Activated CD8-positive, alpha-beta memory T cell treated with anti-CD3 and anti-CD28 coated beads for 48 hours (primary cell): ENCODE measurements at regions not wholly inside any gene's neighbourhood (a gene's known extent, or its start where the extent isn't known, plus 50 kb on each side); places are given as distances from the start of the nearest gene placed in this dataset.
"Not testable (repeated sequence)": the region's sequence is repeated elsewhere in the genome, so short reads cannot be mapped to it uniquely, and the experiment has no call there.

Experiments
- DNase-seq, 3 experiments: peaks; one replicate each; pipeline ENCODE4 v3.0.0-alpha.2; 2020; ENCODE audit warnings: low read depth in 2 of 3, low spot score in 2 of 3

DNA sequence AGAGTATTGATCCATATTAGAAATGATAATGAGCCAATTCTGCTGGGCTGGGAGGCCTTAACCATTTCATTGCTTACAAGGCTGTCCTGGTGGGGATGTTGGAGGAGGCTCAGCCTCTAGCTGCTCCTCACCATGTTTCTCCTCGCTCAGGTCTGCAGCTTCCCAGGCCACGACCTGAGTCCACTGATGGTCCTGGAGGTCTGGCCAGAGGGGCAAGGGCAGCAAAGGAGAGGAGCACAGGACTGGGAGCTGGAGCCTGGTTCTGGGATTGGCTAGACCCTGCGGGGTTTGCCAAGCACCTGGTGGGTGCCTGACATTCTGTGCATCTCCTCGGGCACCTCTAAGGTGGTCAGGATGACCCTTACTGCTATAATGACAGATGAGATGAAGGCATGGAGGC, 92.6 kb downstream of the KIF26A start:
- DNase-seq, result no peak

DNA sequence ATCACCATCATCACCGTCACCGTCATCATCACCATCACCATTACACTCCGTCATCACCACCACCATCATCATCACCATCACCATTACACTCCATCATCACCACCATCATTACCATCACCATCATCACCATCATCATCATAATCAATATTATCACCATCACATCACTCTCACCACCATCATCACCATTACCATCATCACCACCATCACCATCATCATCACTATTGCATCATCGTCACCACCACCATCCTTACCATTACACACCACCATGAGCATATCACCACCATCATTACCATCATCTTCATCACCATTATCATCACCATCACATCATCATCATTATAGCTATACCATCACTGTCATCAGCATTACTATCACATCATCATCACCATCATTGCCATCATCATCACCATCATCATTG, 93.7 kb downstream of the KIF26A start:
- no peak for DNase-seq

DNA sequence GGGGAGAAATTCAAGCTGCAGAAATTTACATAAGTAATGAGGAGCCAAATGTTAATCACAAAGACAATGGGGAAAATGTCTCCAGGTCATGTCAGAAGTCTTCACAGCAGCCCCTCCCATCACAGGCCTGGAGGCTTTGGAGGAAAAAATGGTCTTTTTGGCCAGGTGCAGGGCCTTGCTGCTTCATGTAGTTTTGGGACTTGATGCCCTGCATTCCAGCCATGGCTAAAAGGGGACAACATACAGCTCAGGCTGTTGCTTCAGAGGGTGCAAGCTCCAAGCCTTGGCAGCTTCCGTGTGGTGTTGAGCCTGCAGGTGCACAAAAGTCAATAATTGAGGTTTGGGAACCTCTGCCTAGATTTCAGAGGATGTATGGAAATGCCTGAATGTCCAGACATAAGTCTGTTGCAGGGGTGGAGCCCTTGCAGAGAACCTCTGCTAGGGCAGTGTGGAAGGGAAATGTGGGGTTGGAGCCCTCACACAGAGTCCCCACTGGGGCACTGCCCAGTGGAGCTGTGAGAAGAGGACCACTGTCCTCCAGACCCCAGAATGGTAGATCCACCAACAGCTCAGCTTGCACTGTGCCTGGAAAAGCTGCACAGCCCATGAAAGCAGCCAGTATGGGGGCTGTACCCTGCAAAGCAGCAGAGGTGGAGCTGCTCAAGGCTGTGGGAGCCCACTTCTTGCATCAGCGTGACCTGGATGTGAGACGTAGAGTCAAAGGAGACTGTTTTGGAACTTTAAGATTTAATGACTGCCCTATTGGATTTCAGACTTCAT, 95.8 kb downstream of the KIF26A start:
- DNase-seq, result not testable (repeated sequence)

DNA sequence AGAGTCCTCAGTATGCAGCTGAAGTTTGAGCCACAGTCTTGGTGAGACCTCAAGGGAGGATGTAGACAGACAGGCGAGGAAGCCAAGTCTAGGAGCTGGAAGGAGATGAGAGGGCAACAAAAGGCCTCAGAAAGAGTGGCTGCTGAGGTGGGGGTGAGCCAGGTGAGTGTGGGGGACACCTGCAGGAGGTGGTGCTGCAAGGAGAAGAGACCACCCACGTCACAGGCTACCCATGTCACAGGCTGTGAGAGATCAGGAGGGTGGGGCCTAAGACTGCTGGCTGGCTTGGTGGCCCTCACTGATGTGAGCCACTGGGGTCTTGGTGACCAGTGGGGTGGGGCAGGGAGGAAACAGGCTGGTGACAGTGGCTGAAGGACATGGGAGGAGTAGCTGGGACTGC, 97.3 kb downstream of the KIF26A start:
- no peak for DNase-seq

DNA sequence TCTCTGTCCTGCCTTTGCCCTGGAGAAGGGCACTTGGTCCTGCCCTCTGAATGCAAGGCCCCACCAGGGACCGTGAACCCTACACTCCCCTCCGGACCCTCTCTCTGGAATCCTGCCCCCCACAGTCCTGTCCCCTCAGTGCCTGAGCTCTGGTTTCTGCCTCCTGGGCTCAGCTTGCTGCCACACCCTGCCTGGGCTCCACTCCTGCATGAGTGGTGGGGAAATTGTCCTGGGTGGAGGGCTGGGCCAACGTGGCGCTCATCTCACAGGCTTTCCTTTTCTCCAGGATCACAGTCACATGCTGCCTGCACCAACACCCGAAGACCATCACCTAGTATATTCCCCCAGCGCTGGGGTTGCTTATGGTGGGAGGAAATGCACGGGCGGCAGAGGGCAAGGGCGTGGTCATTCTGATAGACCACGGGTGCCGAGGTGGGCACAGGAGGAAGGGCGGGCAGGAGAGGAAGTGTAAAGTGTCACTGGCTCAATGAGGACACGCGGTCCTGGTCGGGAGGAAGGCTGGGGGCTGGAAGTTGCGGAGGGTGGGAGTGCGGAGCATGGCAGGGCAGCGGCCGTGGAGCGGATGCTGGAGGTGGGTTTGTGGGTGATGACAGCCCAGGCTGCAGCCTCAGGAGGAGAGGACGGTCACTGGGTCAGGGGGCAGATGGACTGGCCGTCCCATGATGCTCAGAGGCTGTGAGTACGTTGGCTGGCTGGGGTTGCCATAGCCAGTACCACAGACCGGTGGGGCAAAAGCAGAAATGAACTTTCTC, 99.5 kb downstream of the KIF26A start:
- no peak for DNase-seq

DNA sequence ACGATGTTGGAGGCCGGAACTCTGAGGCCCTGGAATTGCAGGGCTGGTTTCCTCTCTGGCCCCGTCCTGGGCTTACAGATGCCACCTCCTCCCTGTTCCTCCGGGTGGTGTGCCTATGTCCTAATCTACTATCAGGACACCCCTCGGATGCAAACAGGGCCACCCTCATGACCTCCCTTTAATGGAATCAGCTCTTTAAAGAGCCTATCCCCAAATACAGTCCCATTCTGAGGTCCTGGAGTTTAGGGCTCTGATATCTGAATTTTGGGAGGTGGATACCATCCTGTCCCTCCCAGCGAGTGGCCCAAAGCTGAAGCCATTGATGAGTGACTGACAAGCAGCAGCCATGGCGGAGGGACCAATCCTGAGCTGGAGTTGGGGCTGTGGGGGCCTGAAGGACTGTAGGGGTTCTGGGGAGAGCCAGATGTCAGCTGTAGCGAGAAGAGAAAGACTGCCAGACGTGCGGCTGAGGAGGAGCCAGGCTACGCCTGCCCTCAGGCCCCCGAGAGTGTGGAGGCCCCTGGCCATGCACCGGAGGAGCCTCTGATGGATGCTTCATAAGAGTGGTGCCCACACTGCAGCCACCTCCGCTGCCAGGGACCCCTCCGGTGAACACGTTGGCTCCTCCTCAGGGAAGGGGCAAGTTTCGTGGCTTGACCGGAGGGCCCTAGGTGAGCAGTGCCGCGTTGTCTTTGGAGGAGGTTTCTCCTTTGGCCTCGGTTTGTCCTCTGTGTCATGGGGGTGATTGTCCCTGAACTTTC, 100.2 kb downstream of the KIF26A start:
- DNase-seq, result no peak

DNA sequence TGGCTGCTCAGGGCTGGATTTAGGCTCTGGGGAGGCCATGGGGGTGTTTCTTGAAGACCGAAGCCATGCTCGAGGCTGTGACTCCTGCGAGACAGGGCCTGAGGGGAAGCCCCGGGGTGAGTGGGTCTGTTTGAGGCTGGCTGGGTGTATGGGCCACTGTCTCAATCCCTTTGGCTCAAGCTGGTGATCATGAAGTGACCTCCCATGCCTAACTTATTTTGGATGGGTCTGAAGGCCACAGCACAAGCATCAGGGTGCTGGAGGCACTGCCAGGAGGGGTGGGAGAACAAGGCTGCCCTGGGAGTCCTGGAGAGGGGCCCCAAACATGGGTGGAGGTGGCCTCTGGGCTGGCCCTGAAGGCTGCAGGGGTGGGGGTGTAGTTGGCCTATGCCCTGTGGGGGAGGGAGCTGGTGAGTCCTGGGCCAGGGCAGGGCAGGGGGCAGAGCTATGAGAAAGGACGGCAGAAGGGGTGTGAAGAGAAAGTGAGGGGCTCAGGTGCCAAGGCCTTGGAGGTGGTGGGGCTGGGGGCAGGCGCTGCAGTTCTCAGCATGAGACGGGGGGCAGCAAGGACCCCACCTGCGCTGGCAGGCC, 100.9 kb downstream of the KIF26A start:
- DNase-seq, result no peak

DNA sequence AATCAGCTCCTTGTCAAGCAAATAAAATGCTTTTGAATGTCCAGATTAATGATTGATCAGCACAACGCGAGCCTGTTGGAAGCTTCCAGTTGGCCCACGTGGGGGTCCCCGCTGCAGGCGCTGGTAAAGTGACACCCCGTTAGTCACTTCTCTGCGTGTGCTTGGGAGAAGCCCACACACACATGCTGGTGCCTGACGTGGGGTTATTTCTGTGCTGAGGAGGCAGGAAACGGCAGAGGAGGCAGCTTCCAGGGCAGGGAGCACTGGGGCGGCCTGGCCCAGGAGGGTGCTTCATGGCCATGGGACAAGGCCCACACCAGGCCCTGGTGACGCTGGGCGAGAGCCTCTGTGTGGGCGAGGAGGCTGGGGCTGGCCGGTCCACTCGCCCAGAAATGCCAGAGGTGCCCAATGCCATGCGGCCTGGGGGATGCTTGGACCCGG, 101.5 kb downstream of the KIF26A start:
- no peak for DNase-seq

DNA sequence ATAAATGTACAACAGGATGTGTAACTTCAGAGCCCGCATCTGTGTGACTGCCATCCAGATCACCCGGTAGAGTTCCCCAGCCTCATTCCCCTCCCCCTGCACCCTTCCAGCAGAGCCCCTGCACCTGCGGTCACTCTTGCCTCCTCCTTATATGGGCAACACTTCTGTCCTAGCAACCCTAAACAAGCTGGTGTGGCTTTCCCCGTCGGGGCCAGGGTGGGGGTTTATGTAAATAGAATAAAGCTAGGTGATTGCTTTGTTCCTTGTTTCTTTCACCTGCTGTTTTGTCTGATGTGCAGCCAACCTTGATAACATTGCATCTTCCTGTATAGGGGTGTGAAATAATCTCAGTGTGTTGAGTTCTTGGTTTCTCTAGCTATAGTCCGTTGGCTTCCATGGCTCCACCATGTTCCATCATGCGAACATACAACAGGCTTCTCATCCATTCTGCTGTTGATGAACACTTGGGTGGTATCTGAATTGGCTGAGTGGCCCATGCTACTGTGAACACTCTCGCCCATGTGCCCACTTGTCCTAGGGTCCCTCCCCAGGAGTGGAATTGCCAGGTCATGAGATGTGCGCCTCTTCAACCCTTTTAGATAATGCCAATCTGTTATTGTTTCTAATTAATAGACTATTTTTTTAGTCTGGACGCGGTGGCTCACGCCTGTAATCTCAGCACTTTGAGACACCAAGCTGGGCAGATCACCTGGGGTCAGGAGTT, 102.2 kb downstream of the KIF26A start:
- no peak for DNase-seq

DNA sequence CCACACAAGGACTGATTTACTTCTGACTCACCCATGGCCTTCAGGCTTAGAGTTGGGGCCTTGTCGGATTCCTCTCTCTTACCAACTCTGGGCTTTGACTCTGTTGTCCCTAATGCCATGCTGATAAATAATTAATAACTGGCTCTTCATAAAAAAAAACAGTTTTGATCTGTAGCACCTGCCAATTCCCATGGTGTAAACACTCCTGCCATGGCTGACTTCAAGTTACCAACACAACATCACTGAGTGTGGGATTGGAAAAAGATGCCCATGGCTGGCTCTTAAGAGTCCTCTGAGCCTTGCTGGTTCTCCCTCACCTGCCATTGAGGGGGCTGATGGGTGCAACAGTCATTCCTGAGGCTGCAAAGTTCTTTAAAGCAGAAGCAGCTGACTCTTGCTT, 104.8 kb downstream of the KIF26A start:
- DNase-seq, result no peak

DNA sequence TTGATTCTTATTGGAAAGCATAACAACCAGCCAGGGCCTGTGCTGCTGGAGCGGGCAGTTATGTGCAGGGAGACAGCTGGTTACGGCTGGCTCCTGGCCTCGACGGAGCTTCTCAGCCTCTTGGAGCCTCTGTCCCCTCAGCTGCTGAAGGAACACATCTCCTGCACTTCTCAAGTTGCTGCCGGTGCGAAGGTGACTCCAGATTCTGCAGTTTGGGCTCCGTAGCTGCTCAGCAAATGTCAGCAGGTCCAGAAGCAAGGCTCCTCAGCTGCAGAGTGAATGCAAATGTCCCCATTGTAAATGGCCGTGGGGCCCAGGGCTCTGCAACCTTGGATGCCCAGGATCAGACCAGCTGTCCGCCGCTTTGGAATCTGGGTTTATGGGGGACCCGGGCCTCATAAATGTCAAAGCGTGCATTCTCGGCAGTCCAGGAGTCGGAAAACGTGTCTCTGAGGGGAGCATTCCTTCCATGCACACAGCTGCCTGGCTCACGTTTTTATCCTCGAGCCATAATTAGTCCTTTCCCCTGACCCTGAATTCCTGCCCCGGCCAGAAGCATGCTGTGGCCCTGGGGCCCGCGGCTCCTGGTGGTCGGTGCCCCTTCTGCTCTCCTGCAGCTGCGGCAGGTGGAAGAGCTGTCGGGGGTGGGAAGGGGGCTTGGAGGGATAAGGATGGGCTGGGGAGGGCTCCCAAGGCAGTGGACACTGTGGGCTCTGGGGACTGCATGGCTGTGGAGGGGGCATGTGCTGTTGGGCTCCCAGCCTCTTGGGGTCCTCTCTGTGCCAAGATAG, 106.0 kb downstream of the KIF26A start:
- DNase-seq, result no peak

DNA sequence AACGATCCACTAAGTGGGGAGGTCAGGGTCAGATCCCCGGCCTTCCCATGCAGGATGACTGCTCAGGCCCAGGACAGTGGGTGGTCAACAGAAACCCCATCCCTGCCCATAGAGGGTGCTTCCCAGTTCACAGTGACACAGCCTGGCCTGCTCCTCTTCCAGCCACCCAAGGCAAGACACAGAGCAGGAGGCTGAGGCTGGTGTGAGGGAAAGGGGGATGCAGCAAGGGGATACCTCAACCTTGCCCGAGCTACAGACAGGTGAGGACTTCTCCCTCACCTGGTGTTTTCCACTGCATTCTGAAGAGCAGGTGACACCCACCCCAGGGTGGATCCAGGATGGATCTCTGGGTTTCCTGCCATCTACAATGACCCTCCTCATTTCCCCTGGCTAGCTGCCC, 106.7 kb downstream of the KIF26A start:
- no peak for DNase-seq

DNA sequence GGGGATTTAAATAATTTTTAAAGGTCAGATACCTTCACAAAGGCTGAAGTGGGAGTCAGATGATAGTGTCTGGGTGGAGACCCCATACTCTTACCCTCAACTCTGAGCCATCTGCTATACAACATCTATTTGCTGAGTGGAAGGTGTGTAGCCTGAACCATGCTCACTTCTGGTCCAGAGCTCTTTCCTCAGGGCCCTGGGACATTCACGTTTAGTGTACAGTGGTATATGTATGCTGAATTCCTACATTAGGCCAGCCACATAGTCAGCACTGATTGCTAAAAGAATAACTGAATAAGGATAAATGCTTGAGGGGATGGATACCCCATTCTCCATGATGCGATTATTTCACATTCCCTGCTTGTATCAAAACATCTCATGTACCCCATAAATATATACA, 107.3 kb downstream of the KIF26A start:
- DNase-seq, result no peak

DNA sequence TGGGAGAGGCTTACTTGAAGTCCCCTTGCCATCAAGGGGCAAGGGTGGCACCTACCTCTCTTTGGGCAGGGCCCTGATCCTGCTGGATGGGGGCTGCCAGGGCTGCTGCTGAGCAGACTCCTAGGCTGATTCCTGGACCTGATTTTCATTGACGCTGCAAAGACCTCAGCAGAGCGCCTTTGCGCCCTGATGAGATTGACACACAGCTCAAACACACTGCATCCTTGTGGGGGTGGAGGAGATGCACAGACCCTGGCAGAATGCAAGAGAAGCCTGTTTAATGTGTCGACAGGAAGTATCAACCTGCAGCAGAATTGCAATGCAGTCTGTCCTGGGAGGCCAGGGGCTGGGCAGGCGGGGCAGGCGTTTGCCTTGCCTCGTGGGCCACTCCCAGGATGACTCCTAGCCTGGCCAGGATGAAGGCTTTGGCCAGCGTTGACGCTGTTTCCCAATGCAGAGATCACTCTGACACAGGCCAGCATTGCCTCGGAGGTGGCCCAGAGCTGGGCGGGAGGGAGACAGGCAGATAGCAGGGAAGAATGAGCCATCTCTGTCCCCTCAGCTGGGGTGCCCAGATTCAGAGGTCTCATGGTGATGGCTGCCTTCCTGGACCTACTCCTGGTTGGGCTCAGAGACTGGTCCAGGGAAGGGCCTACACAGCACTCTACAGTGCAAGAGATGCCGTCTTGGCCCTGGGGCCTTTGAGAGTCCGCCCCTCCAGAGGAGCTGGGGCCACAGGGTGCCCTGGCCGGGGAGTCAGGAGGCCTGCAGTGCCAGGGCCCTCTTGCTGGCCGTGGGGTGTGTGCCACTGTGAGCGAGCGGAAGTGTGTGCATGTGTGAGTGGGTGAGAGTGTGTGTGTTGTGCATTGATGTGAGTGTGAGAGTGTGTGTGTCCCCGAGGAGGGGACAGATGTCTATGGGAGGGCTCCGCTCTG, 108.3 kb downstream of the KIF26A start:
- DNase-seq, result no peak

DNA sequence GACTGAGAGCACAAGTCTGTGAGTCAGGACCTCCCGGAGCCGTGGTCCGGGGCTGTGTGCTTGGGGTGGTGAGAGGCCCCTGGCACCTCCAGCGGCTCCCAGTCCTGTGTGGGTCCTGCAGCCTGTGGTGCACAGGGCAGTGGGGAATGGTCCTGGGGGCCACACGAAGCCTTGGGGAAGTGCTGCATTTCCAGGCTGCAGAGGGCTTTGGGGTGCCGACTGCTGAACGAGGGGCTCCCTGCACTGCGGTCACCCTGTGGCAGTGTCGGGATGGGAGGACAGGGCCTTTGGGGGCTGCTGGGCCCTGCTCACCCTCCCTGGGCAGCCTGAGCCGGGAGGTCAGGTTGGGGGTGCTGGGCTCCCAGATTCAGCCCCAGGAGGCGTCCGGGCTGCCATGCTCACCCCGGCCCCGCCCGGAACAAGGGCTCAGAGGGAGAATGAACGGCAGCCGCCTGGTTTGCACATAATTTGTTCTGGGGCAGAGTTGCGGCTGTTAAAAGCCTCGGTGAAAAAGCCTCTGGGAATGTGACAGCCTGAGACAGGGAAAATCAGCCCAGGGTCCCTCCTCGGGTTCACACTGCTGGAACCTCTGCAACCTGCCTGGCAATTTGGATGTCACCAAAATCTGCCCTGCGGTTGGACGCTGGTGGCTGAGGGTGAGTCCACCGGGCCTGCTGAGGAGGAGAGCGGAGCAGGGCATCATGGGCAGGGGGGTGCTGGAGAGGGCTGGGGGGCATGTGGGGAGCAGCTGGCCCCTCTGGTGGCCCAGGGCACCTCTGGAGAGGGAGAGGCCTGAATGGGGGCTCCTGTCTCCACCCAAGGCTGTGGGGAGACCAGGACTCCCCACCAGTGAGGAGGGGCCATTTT, 109.2 kb downstream of the KIF26A start:
- DNase-seq, result no peak

DNA sequence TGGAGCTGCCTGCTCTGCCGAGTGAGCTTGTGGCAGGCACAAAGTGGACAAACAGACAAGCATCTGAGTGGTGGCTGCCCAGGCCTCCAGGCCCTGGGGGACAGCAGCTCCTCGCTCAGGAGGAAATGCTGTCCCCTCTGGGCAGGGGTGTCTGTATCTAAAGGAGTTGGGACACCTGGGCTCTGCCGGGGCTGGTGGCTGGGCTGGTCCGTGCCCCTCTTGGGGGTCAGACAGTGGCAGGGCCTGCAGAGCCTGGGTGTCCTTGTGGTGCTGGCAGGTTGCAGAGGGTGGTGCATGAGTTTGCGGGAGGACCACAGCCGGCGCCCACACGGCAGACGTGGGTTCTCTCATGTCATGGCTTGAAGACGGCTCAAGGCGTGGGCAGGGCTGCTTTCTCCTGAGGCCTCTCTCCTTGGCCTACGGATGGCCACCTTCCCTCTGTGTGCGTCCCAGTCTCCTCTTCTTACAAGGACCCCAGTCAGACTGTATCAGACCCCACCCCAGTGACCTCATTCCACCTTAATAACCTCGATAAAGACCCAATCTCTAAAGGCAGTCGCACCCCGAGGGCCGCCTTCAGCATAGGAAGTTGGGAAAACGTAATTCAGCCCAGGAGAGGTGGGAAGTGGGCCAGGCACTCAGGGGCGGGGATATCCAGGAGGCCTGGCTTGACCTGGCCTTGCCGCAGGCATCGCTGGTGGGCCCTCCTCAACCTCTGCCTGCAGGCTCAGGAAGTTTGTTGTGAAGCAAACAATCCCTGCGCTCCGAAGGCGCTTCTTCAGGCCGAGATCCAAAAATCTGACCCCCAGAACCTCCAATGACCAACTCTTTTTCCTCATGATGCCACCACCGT, 110.0 kb downstream of the KIF26A start:
- no peak for DNase-seq

DNA sequence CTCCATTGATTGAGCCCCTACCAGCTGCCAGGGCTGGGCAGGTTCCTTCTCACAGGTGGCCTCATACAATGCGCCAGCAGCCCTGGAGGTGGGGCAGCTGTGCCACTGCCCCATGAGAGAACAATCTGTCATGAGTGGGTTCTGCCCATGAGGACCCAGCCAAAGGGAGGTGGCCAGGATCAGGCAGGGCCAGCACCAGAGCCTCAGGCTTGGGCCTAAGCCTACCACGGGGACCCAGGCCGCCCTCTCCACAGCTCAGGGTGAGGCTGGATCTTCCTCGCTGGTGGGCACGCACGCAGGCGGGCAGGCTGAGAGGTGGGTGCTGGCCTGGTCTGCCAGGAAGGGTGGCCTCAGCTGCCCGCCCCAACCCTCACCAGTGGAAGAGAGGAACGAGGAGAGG, 110.7 kb downstream of the KIF26A start:
- no peak for DNase-seq
